Tibial nerve (tissue), 4 donors: ENCODE measurements at regions not wholly inside any gene's neighbourhood (a gene's known extent, or its start where the extent isn't known, plus 50 kb on each side); places are given as distances from the start of the nearest gene placed in this dataset.

Experiments
- DNase-seq, 2 donors: peaks; one replicate each; pipeline ENCODE4 v3.0.0-alpha.2; 2019; ENCODE audit warnings: low spot score in 2 of 2
- H3K27ac ChIP-seq, 4 donors: fragments of 200-600 bp; sonication (generic) in 3 of 4; one replicate each; pipeline ENCODE4 v1.5.1; 2017 to 2019; ENCODE audit warnings: mild to moderate bottlenecking in 1 of 4
- H3K27me3 ChIP-seq, 2 donors: fragments of 200-600 bp; sonication (generic) in 1 of 2; one replicate each; pipeline versions ENCODE4 v1.5.1 to v1.6.0; 2017 to 2019
- H3K36me3 ChIP-seq, 3 donors: fragments of 200-600 bp; sonication (generic); one replicate each; pipeline ENCODE4 v1.5.1; 2018 to 2019
- H3K4me1 ChIP-seq, 4 donors: fragments of 200-600 bp; sonication (generic) in 3 of 4; one replicate each; pipeline ENCODE4 v1.5.1; 2017 to 2019
- H3K4me3 ChIP-seq, 4 donors: fragments of 200-600 bp; sonication (generic) in 3 of 4; one replicate each; pipeline ENCODE4 v1.5.1; 2017 to 2019; ENCODE audit warnings: mild to moderate bottlenecking in 1 of 4, moderate library complexity in 1 of 4
- H3K9me3 ChIP-seq, 4 donors: fragments of 200-600 bp; sonication (generic) in 3 of 4; one replicate each; pipeline ENCODE4 v1.5.1; 2017 to 2019
- CTCF ChIP-seq, 5 experiments: fragments of 200-600 bp in 3 of 5; fragments of 450-650 bp in 2 of 5; sonication (generic) in 3 of 5; IDR thresholded peaks; one replicate each; pipeline ENCODE4 v1.5.1; 2016 to 2019; ENCODE audit warnings: antibody characterized with exemption in 5 of 5, mild to moderate bottlenecking in 3 of 5, moderate library complexity in 2 of 5
- EP300 ChIP-seq, 2 donors: sonication (generic); formaldehyde crosslinking; IDR thresholded peaks; one replicate each; pipeline ENCODE4 v1.6.1; 2017; ENCODE audit warnings: antibody characterized with exemption in 2 of 2, mild to moderate bottlenecking in 1 of 2
- POLR2A ChIP-seq, 2 donors: fragments of 450-650 bp; IDR thresholded peaks; one replicate each; pipeline ENCODE4 v1.6.1; 2017; ENCODE audit warnings: antibody characterized with exemption in 2 of 2, mild to moderate bottlenecking in 2 of 2, moderate library complexity in 2 of 2
- WGBS, 2 donors: methylation state at CpG; one replicate each; pipeline ENCODE4 v1.1.5; 2018; 5-methylcytosine and 5-hydroxymethylcytosine counted together

DNA sequence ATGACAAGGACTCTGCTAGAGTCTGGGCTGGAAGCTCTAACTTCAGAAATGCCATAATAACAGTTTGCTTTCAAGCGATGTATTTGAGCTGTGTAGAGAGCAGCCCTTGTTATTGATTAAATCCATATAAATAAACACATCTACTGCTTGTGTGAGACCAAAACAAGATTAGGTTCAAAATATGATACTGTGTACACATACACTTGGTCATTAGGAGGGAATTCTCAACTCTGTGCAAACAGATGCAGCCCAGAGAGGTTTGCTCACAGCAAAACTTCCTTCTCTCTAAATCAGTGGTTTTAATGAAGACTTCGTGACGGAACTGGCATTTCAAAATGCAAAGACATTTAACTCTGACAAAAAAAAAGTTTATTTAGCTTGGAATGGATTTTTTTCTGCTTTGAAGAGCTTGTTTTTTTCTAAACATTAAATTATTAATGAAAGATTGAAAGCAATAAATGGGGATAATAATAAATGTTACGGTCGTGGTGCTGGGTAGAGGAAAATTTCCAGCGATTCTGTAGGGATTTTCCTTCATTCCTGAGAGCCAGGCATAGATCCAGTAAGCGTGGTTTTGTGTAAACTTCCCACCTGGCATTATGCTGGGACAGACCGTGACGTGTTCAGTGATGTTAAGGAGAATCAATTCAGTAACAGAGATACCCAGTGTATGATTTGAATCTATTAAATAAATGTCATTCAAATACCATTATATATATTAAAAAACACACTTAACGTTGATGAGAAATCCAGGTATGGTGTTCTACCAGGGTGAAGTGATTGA is 213.7 kb downstream of the TEX29 start:
- Histone ChIP-seq H3K36me3 (no peaks in the 10 kb centered on the region), H3K27ac (no peak overlapping the region), H3K4me3 (no peak overlapping the region), H3K27me3 (peaks cover 0 to 66% of the 10 kb centered on the region in 2 donors), H3K9me3 (no peaks in the 10 kb centered on the region), H3K4me1 (peaks cover 0 to 11% (median 0%) of the 10 kb centered on the region in 4 donors)
- 60 to 66% methylated on average over 10 of the region's 10 CpGs for WGBS, 2 donors
- no peak for DNase-seq
- no peak for TF ChIP-seq EP300 (IDR thresholded peaks at IDR 0.05)
- no peak for TF ChIP-seq CTCF (IDR thresholded peaks at IDR 0.05)
- TF ChIP-seq POLR2A (IDR thresholded peaks at IDR 0.05): no peak

DNA sequence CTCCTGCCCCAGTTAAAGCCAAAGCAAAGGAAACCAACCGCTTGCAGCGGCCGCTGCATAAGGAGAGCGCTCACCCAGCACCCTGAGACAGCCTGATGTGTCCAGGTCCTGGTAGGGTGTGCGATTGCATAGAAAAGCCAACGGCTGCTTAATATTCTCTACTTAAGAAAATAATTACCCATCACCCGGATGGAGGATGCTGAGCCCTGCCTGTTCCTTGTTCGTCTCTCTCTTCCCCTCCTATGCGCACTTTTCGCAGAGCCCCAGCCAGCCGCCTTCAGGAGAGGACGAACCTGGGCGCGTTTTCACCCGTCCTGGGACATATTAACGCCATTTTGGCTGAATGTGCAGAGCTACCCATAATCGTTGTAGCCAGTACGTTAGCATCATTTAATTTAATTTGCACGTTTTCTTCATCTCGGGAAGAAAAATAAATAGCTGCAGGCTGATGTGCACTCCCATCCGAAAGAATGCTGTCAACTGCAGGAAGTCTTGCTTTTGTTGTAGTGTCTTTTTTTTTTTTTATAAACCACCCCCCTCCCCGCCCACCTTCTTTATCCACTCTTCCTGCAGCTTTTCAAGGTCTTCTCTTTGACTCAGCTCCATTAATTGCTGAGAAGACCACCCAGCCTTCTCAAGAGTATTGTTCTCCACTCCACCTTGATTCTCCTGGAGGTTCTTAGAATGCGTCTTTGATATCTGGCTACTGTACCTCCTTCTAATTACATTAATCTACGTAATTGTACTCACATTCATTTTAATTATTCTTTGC is 214.5 kb downstream of the TEX29 start:
- 15 to 21% methylated on average over 24 of the region's 24 CpGs for WGBS, 2 donors
- no peaks in the 10 kb centered on the region for H3K36me3 ChIP-seq
- no peak overlapping the region for H3K27ac ChIP-seq
- TF ChIP-seq EP300 (IDR thresholded peaks at IDR 0.05) (no peak), POLR2A (IDR thresholded peaks at IDR 0.05) (no peak), CTCF (IDR thresholded peaks at IDR 0.05) (no peak)
- peaks cover 0 to 62% of the 10 kb centered on the region in 2 donors for H3K27me3 ChIP-seq
- H3K4me3 ChIP-seq: no peak overlapping the region
- no peaks in the 10 kb centered on the region for H3K9me3 ChIP-seq
- no peak for DNase-seq
- H3K4me1 ChIP-seq: peaks cover 0 to 11% (median 0%) of the 10 kb centered on the region in 4 donors

DNA sequence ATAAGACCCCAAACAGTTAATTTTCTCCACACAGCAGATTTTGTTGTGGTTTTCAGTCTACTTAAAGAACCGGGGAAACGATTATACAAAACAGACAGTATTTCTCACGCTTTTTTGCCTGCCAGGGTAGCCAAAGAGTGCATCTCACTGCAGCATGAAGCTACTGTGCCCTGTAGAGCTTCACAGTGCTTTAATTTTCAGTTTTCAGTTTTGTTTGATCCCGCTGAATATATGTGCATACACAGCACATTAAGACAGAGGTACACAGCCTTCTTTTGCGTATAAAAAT is 215.0 kb downstream of the TEX29 start:
- no peak overlapping the region for H3K4me3 ChIP-seq
- no peak overlapping the region for H3K27ac ChIP-seq
- no peak for TF ChIP-seq POLR2A (IDR thresholded peaks at IDR 0.05)
- TF ChIP-seq CTCF (IDR thresholded peaks at IDR 0.05): no peak
- TF ChIP-seq EP300 (IDR thresholded peaks at IDR 0.05): no peak
- peaks cover 0 to 62% of the 10 kb centered on the region in 2 donors for H3K27me3 ChIP-seq
- no peaks in the 10 kb centered on the region for H3K9me3 ChIP-seq
- WGBS, 2 donors: 36 to 43% methylated on average over 5 of the region's 5 CpGs
- no peak for DNase-seq
- H3K36me3 ChIP-seq: no peaks in the 10 kb centered on the region
- H3K4me1 ChIP-seq: peaks cover 0 to 11% (median 0%) of the 10 kb centered on the region in 4 donors

DNA sequence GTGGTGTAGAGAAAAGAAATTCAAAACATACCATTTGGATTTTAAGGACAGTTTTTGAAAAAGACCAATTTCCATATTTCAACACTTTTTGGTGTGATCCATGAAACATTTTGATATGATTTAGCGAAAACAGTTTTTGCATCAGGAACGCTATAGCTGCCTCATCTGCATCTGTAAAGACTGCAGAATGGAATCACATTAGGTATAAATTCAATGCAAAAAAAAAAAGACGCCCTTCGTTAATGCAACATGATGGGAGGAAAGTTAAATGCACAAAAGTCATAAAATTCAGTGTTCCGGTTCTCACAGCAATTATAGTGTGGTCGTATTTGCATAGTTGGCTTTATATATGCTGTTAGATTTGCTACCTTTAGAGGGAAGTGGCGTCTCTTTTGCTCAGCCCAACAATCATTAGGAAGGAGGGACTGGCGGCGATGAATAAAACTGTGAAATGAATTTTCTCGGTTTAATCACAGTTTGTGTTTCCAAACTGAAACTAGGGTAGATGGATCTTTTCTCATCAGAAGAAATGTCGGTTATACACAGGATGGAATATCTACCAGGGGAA is 215.7 kb downstream of the TEX29 start:
- no peak for DNase-seq
- 57 to 60% methylated on average over 11 of the region's 11 CpGs for WGBS, 2 donors
- peaks cover 0 to 11% (median 0%) of the 10 kb centered on the region in 4 donors for H3K4me1 ChIP-seq
- H3K27me3 ChIP-seq: peaks cover 0 to 60% of the 10 kb centered on the region in 2 donors
- no peak overlapping the region for H3K4me3 ChIP-seq
- TF ChIP-seq CTCF (IDR thresholded peaks at IDR 0.05): no peak
- no peak for TF ChIP-seq POLR2A (IDR thresholded peaks at IDR 0.05)
- no peak for TF ChIP-seq EP300 (IDR thresholded peaks at IDR 0.05)
- no peaks in the 10 kb centered on the region for H3K36me3 ChIP-seq
- no peak overlapping the region for H3K27ac ChIP-seq
- no peaks in the 10 kb centered on the region for H3K9me3 ChIP-seq
